ENCODE measurements at regions not wholly inside any gene's neighbourhood (a gene's known extent, or its start where the extent isn't known, plus 50 kb on each side); places are given as distances from the start of the nearest gene placed in this dataset.

DNA sequence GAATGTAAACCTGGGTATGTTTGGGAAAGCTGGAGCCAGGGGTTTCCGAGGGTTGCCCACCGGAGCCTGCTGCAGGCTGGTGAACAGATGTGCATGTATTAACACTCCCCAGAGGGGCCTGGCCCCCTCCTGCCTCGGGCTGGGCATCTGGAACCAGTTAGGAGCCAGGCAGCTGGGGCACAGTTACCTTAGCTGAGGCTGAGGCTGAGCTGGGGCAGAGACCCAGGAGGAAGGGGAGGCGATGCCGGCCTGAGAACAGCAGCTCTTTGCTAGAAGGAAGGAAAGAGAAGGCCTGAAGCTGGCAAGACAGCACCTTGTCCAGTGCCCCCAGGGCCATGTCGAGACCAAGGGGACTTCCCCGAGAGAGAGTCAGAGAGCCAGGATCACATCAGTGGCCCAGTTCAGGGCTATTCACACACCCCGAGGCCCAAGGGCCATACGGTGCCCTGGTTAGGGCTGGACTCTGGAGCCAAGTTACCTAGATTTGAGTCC lies 65.8 kb downstream of the RMI2 start:
- H3K4me3 ChIP-seq (ENCODE audit: low read depth, low read length): no peak overlapping the region
- TF ChIP-seq, protein P1, sequence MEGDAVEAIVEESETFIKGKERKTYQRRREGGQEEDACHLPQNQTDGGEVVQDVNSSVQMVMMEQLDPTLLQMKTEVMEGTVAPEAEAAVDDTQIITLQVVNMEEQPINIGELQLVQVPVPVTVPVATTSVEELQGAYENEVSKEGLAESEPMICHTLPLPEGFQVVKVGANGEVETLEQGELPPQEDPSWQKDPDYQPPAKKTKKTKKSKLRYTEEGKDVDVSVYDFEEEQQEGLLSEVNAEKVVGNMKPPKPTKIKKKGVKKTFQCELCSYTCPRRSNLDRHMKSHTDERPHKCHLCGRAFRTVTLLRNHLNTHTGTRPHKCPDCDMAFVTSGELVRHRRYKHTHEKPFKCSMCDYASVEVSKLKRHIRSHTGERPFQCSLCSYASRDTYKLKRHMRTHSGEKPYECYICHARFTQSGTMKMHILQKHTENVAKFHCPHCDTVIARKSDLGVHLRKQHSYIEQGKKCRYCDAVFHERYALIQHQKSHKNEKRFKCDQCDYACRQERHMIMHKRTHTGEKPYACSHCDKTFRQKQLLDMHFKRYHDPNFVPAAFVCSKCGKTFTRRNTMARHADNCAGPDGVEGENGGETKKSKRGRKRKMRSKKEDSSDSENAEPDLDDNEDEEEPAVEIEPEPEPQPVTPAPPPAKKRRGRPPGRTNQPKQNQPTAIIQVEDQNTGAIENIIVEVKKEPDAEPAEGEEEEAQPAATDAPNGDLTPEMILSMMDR (conservative IDR thresholded peaks at IDR 0.05; ENCODE audit: low read depth, low read length): no peak
- no peak for DNase-seq (ENCODE audit: low read depth)

DNA sequence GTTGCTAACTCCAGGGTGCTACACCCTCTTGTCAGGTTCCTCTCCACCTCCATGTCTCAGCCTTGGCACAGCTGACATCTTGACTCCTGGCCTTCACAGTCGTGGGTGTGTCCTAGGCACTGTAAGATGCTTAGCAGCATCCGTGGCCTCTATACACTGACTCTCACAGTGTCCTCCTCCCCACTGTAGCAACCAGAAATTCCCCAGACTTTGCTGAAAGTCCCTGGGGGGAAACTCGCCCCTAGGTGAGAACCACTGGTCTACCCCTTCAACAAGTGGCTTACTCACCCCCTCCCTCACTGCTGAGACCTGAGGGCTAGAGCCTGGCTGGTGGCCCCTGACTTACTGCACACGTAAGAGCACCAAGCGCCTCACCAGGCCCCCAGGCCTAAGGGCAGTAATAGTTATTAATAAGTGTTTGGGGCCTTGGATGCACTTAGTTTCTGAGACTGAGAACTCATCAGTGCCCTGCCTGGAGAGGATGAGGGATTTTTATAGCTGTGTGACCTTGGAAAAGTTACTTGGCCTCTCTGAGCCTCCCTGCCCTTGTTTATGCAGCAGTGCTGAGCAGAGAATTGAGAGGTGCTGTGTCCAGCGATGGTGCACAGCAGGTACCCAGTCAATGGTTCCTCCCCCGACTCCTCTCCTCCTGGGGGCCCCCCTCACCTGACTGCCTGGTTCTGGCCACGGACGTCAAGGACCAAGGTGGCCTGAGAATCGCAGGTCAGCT lies 67.1 kb downstream of the RMI2 start:
- TF ChIP-seq, protein P1 (conservative IDR thresholded peaks at IDR 0.05; ENCODE audit: low read depth, low read length): no peak
- H3K4me3 ChIP-seq (ENCODE audit: low read depth, low read length): no peak overlapping the region
- no peak for DNase-seq (ENCODE audit: low read depth)

DNA sequence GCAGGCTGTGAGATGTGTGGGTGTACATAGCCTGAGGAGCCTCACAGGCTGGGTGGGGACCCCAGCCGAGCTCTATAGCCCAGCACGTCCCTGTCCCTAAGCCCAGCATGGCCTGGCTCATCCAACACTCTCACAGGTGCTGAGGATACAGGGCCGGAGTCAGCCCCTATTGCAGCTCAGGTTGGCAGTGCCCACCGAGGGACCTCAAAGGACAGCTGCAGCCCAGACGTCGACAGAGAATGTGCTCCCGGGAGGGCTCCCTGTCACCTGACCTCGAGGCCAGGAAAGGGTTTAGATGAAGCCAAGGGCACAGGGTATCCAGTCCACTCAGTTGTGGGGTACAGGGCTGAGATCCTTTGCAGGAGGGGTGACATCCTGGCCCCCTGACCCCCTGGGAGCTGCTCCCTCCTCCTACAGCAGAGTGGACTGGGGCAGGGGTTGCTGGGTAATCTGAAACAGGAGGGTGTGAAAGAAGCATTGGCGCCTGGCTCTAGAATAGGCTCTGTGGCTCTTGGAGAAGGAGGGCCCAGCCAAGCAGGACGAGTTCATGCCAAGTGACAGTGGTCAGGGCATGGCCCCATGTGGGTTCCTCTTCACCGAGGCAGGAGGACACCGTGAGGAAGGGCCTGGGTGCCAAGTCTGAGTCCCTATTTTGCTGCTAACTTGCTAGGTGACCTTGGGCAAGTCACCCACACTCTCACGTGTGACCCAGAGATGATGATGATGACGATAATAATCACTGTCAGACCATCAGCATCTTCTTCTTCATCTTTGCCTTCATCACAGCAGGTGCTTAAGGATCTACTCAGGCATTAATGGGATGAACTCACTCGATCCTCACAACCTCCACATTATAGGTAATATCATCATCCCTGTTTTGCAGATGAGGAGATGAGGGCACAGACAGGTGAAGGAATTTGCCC lies 68.0 kb downstream of the RMI2 start:
- no peak overlapping the region for H3K4me3 ChIP-seq (ENCODE audit: low read depth, low read length)
- TF ChIP-seq, protein P1 (conservative IDR thresholded peaks at IDR 0.05; ENCODE audit: low read depth, low read length): no peak
- DNase-seq (ENCODE audit: low read depth): no peak

DNA sequence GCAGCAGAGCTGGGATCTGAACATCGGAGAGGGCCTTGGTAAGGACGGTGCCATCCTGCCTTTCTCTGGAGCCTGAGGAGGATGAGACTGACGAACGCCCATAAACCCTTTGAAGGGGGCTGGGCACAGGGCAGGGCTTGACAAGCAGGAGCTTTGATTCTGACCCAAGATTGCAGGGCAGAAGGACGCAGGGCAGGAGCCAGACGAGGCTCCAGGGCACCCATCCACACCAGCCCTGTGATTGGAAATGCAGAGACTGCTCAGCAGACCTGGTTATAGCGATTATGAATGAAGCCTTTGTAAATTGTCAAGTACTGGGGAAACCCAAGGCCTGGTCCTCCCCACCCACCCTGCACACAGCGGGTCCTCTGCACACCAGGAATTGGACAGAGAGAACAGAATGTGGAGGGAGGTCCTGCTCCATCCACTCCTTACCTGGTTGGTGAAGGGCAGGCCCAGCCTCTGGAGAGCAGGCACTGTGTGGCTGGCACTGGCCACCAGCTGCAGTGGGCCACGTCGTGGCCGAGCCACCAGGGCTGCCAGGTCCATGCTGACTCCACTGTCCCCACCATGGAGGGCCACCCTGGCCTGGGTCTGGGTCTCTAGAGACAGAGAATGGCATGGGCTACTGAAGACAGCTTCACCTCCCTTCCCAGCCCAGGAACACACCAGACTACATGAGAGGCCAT lies 68.8 kb downstream of the RMI2 start:
- no peak for DNase-seq (ENCODE audit: low read depth)

DNA sequence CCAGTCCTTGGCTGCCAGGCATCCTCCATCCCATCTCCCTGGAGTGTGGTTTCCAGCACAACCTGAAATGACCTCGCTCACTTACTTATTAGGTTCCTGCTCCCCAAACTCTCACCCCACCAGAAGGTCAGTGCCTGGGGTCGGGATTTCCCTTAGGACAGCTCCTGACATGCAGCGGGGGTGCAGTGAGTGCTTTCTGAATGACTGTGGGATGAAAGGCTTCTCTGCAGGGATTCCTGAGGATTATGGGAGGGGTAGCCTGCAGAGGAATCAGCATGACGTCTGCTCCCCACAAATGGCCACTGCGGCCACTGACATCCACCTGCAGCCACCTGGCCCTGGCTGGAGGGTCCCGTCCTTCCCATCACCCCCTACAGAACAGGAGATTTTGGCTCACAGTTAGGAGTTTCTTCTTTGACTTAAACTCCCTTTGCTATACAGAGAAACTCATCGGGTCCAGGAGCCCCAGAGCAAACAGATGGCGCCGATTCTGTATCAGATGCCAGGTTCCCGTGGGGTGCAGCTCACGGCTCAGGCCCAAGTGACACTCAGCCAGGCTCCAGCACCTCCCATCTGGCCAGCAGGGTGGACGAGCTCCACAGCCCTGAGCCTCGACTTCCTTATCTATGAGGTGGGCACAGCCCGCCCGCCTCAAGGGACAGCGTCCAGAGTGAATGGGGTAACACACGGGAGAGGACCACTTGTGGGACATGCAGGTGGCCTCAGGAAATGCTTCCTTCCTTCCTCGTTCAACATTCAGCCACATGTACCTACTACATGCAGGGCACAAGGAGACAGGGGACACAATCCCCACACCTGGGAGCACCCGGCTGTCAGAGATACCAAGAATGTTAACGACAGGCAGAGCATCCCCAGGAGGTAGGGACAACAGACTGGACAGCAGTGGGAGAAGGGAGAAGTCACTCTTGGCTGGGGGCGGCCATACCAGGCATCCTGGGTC lies 69.8 kb downstream of the RMI2 start:
- no peak for DNase-seq (ENCODE audit: low read depth)
- TF ChIP-seq, protein P1 (conservative IDR thresholded peaks at IDR 0.05; ENCODE audit: low read depth, low read length): no peak
- H3K4me3 ChIP-seq (ENCODE audit: low read depth, low read length): no peak overlapping the region

More for the DNA sequence above, 68.8 kb downstream of the RMI2 start:
- no peak overlapping the region for H3K4me3 ChIP-seq (ENCODE audit: low read depth, low read length)
- TF ChIP-seq, protein P1 (conservative IDR thresholded peaks at IDR 0.05; ENCODE audit: low read depth, low read length): no peak

Data from choroid plexus epithelial cell (primary cell).